Stimulated activated CD8-positive, alpha-beta memory T cell treated with anti-CD3 and anti-CD28 coated beads, Interleukin-15, amount 100 ng/mL, for 48 hours (primary cell): ENCODE measurements at regions not wholly inside any gene's neighbourhood (a gene's known extent, or its start where the extent isn't known, plus 50 kb on each side); places are given as distances from the start of the nearest gene placed in this dataset.

ENCODE experiments used
- DNase-seq, 2 donors: peaks; one replicate each; pipeline ENCODE4 v3.0.0-alpha.2; 2020; ENCODE audit warnings: low read depth in 2 of 2

DNA sequence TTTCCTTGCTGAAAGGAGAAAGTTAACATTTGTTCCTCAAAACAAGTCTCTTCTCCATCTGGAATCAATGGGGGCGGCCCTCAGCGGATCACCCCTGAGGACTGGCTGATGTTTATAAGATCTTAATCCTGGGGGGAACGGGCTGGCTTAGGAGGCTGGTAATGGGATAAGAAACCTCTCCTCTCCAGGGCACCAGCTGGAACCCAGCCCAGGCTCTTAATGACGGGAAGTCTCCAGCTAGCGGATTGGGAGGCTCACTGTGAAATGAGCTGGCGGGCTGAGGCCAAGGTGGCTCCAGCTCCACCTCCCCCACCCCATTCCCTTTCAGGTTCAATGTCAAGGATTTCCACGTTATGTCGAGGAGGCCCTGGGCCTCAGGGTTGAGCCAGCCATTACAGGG is 1133.0 kb downstream of the VRK1 start:
- no peak for DNase-seq

DNA sequence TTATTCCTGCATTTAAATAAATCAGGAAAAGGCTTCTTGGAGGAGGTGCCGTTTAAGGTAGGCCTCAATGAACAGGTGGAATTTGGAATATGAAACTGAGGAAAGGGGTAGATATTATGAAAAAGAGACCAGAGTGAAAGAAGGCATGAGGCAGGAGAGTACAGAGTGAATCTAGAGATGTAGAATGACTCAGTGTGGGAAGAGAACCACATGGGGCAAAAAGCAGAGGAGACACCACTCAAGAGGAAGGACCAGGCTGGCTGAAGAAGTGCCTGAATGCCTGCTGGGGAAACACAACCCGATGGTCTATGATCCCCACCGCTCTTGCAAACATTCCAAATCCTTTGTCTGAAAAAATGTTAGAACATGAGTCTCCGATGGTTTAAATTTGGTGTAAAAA is 1134.1 kb downstream of the VRK1 start:
- no peak for DNase-seq

DNA sequence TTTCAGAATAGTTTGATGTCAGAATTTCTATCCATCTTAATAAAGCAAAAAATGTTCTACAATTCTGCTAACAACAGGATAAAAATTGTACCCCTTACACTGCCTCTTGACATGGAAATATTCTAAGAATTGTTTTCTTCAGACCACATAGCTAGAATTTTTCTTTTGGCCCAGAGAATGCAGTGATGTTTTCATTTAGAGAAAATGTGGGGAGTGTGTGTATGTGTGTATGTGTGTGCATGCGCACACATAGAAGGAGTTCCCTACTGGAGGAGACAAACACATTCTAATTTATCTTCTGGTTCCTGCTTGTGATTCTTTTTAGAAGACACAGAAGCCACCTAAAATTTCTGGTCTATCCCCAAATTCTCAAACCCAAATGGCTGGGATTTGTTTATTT is 1145.7 kb downstream of the VRK1 start:
- no peak for DNase-seq

DNA sequence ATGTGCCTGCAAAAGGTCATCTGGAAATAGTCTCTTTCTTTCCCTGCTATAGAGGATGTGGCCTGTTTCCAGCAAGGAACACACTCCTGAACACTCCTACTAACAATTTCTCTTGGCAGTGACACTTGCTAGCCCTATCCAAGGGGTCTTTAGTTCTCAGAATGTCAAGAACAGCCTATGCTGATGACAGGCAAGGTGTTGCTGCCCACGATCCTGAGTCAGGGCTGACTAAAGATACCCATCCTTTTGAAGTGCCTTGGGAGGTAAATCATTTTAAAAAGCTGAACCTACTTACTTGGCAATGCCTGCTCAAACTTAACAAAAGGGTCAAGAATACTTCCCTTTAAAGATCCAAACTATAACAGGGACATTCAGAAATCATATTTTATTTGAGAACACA is 1146.4 kb downstream of the VRK1 start:
- peak; percentile 6 to 28 for DNase-seq

DNA sequence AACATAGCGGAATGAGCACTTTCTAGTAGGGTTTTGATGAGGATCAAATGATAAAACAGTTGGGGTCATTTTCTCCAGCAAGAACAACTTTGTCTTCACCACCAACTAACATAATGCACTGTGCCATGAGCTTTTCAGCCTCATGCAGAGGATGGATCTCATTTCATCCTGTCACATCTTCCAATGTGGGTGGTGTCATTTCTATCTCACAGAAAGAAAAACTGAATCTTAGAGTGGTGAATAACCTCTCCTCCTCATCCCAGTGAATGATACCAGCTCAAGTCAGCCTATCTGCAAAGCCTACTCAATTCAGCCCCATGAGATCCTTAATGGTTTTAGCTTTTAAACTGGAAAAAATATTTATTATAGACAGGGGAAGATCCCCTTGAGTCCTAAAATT is 1147.2 kb downstream of the VRK1 start:
- DNase-seq, result no peak

DNA sequence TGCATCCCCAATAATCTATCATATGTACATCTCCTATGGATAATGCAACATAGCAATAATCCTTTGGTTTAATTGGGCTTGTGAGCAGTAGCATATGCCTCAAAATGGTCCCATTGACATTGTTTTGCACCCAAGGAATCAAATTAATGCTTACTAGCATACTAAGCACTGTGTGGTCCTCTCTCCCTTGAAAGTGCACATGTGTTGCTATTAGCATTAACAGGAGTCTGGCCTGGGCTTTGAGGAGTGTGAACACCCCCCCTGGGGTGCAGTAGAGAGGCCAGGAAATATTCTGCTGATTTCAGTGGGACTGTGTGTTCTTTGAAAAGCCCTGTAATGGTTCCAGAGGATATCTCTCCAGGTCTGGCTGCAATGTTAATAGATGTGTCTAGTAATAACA is 1148.4 kb downstream of the VRK1 start:
- DNase-seq, result no peak

DNA sequence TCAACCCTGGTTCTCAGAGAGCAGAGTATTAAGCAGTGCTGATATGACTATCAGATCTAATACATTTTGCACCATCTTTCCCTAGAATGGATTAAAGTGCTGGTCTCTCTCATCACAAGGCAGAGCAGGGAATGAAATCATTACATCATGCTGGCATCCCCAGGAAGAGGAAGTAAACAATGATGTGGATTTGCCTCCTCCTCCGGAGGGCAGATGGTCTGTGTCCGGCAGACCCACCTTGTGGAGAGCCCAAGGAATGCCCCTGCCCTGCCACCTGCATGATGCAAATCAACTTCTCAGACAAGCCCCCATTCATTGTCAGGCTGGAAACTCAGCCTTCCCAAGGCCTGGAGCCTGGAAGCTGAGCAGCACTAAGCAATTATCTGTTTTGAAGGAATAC is 1149.1 kb downstream of the VRK1 start:
- DNase-seq, result no peak

DNA sequence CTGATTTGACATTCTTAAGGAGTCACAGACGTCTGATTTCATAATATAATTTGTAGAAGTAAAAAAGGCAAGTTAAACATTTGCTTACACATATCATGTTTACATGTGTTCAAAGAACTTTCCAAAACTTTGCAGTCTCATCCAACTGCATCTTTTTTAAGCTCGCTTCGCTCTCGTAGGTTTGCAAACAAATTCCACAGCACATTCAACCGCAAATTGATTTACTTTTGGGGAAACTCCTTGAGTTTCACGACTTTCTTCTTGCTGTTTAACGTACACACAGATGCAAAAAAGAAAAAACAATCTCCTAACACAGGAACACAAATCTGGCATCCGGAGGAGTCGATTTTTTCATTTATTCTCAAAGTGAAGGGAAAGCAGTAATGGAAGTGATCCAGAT is 1149.5 kb downstream of the VRK1 start:
- DNase-seq, result no peak

DNA sequence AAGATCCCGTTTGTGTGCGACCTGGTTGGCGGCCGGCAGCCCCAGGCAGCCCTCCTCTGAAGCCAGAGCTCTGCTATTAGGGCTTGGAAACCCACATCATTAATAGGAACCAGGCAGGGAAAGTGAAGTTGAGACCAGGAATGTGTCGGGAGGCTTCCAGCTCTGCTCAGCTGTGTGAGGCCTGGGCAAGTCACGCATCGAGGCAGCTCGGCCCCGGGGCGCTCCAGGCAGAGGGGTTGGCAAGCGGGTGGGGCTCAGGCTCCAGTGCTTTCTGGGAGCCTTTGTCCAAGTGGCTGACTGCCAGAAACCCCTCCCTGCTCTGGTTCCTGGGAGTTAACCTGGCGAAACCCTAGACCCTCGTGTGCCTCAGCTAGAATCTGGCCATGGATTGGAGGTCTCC is 1151.7 kb downstream of the VRK1 start:
- DNase-seq, result no peak

DNA sequence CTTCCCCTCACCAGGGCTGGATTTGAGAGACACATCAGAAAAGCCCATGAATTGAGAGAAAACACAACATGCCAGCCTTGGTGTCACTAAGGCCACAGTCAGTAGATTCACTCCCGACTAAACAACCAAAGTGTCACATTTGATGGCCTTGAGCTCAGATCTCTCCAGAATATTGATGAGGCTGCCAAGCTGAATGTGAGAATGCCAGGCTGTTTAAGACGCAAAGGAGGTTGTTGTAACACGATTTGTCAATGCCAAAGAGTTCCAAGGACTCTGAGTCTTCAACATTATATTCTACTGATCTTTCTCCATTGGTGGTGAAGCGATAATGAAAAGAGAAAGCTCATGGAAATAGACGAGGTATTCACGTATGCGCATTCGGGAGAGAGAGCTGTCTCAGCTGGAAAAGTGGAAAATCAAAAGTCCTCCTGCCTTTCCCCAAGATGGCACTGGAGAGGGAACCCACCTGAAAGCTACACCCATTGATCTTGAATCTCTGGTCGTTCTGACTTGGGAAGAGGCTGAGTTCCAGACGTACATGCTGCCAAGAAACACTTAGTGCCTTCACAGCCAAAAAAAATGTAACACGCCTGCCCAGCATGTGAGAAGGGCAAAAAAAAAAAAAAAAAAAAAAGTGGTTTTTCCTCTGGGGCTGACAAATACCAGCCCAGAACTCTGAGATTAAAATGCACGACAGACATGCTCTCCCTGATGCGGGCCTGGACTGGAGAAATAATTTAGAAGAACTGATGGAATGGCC is 1159.6 kb downstream of the VRK1 start:
- no peak for DNase-seq

DNA sequence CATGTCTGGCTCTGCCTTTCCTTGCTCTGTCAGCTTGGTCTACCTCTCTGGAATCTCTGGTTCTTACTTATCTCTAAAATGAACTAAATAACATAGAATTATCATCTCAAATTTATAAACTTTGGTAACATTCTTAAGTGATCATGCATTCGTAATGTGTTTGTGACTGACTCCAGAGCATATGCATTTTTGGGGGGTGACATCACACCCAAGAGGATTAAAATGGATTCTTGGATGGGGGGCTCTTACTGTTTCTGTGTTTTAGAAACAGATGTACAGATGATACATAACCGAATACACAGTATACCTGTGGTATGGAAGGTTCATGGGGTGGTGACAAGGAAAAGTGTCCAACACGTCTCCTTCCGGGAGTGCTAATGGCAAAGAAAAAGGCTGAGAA is 1162.1 kb downstream of the VRK1 start:
- no peak for DNase-seq

DNA sequence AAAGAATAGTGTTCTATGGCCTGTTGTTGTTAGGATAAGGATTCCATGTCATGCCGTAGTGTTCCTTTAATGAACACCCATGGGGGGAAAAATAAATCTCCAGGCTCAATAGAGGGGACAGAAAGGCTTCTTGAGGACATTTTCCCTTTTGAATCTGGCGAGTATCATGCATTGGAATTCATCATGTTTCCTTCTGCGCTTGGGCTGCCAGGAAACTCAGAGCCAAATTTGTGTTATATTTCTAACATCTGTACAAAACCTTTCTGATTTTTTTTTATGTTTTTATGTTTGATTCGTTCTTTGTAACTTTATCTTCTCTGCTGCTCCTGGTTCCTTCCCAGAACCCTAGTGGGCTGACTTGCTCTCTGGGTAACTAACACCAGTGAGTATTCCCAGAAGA is 1163.3 kb downstream of the VRK1 start:
- no peak for DNase-seq

DNA sequence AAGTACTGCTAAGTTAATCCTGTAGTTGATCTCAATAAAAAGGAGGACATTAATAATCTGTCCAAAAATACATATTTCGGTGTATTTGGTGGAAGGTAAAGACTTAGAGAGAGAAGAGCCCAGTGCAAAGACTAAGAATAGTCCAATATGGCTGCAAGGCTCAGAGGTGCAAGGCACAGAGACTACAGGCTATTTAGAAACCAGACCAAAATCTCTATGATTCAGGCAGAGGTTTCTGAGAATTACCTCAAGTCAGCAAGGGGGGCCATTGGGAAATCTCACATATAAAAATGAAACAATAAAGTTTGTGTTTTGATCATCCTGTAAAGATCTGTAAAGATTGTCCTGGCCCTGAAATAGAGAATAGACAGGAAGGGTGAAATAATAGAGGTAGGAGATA is 1173.0 kb downstream of the VRK1 start:
- no peak for DNase-seq

DNA sequence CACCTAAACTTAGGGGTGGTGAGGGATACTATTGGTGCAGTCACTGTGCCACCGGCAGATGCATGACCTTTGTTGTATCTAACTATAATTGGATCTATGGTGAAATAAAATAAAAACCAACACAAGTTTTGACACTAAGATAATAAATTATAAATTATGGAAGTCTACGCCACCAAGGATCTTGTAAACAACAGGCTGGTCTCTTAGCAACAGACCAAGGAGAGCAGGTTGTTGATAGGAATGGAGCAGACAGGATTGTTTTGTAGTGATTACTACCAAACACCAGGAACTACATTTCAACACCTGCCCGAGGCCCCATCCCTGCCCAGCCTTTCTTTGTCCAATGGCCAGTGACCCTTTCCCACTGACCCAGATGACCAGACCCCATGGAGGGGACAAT is 1178.0 kb downstream of the VRK1 start:
- DNase-seq, result no peak

DNA sequence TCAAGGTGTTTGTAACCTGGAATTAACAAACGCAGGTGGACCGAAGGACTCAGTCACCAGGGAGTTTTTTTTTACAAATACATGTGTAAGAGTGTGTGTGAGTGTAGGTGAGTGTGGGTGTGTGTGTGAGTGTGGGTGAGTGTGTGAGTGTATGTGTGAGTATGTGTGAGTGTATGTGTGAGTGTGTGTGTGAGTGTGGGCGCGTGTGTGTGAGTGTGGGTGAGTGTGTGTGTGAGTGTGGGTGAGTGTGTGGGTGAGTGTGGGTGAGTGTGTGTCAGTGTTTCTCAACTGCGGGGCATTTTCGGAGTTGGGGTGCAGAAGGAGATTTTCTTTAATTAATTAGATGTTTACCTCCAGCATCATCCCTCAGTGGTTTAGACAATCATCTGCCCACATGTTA is 1178.8 kb downstream of the VRK1 start:
- no peak for DNase-seq

DNA sequence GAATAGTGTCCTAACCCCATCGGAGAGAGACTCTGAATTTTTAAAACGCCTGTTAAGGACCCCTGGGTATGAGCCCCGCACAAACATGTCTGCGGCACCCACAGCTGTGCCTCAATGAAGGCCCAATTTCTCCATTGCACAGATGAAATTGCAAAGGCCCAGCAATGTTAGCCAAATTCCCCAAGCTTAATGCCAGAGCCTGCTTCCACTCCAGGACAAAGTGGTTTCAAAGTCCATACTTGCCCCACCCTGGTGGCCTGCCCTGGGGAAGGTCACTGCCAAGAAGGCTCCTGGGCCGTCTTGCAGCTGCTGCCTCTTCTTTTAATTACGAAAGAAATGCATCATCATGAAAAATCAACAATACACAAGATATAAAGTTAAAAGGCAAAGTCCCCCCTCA is 1179.7 kb downstream of the VRK1 start:
- DNase-seq, result no peak

DNA sequence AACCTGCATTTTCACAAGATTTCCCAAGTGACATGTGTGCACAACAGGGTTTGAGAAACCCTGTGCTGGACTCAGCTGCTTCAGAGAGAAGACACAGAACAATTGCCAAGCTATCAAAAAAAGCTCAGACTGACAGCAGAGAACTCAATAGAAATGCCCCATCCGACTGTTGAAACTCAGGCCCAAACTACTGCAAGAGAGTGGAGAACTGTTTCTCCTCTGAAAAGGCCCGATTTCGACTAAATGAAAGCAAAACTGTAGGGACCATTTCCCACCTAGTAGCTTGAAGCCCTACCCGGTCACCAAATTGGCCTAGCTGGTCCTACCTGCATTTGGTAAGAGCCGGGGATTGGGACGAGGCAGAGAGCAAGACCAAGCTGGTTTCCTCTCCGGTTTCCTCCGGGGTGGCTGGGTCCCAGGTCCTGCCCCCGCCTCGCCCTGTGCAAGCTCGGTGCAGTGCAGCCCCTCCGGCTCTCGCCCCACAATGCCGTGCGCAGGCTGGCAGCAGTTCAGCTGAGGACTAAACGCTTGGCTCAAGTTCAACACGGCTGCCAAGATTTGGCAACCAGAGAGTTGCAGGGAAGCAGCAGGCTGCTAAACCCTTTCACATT is 1180.6 kb downstream of the VRK1 start:
- DNase-seq, result peak; percentile 66 to 75

DNA sequence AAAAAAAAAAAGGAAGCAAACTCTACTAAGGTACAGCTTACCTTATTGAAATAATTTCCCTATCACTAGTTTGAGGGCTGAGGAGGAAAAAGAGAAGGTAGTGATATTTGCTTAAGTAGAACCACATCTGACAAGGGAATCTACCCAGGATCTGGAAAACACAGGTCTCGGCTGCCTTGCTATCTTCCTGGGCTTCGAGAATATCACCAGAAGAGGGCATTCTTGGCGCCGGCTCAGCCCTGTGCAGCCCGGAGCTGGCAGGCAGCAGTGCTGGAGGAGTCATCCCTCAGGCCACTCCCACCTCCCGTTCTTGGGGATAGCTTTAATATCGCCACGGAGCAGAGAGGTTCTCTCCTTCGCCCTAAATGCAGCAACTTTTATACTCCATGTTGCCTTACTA is 1181.2 kb downstream of the VRK1 start:
- DNase-seq, result peak; percentile 69 to 70

DNA sequence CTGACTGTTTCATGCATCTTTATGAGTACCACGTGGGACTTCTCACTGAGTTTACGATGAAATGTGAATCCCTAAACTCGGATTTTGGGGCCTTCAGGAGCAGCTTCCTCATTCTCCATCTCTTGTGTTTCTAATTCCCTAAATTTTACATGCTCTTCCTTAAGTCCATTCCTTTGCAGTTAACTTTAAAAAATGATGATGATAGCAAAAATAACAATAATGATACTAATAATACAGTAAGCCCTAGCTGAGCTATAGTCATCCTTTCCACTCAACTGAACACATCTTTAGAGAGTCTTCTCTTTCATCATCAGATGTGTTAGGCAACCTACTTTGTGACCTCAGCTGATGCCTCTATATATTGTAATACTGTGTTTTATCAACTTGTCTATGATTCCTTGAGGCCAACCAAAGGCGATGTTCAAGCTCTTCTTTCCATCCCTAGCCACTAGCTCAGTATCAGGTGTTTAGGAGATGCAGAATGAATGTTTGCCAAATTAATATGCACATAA is 1196.4 kb downstream of the VRK1 start:
- DNase-seq, result no peak

DNA sequence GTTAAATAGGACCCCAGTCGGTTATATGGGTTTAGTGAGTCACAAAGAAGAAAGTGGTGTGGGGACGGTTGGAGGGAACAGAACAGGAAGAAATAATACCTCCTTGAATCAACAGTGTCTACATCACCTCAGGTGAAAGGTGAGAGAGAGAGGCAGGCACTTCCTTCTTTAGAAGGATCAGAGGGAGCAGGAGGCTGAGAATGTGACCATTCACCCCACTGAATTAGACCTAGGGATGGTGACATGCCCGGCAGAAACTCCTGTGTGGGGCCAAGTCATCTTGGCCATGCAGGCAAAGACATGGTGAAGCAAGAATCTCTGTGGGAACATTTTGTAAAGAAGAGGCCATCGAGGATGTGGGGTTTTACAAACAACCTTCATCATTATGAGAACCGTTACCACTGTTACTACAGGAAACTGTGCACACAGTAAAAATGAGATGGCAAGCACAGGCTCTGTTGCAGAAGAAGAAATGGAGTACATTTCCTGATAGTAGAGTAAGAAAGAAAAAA is 1196.9 kb downstream of the VRK1 start:
- DNase-seq, result no peak

DNA sequence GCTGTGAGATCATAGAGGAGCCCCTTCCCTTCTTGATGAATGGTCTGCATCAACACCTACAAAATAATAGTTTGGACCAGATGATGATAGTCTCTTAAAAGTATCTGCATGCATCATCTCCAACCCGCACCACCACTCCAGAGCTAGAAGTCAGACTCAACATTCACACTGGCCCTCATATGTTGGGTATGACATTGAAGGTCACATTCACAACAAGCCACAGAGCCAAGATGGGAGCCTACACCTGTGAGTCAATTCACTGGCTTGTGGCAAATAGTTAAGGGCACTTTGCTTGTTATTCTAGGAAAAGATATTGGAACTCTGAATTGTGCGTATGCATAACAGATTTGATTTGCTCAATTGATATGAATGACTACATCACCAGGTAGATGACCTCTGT is 1197.9 kb downstream of the VRK1 start:
- DNase-seq, result no peak

DNA sequence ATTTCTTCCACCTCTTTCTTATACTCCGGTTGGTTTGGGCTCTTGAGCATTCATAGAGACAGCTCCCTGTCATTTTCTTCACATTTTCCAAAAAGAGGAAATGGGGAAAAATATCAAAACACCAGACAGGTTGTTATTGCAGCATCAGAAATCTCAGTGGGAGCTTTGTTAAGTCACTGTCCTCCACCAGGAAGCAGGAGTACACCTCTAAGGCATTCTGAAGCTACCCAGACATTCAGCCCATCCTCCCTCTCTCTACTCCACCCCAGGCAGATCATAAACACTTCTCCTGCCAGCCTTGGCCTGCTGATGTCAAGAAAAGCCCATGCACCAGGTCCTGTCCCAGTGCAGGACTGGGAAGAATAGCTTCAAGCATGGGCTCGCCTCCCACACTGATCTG is 1198.3 kb downstream of the VRK1 start:
- DNase-seq, result no peak

DNA sequence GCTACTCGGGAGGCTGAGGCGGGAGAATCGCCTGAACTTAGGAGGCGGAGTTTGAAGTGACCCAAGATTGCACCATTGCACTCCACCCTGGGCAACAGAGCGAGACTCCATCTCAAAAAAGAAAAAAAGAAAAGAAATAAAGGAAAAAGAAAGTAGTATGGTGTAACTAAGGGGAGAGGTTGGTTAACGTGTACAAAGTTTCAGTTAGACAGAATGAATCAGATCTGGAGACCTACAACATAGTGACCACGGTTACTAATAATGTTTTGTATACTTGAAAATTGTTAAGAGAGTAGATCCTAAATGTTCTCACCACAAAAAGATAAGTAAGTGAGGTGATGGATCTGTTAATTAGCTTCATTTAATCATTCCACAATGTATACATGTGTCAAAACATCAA is 1208.8 kb downstream of the VRK1 start:
- DNase-seq, result no peak
